ENCODE measurements at regions not wholly inside any gene's neighbourhood (a gene's known extent, or its start where the extent isn't known, plus 50 kb on each side); places are given as distances from the start of the nearest gene placed in this dataset.
A peak's percentile ranks its signal among the peaks of the same experiment; 100 is the strongest.

DNA sequence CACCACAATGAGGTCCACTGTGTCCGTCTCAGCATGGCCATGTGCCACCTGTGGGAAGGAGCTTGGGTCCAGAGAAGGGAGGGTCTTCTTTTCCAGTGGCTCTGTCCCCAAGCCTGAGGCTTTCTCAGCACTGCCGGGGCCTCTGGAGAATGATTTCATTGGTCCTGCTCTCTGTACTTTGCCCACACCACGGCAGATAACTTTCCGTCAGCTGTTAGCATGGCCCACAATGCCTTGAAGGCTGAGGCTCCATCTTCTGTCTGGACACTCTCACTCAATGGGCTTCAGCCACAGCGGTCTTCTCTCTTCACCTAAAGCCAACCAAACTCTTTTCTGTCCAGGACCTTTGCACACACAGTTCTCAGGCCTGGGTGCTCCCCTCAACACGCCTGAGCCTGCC is 192.5 kb downstream of the CXCL12 start:
- in situ Hi-C loops (cut with HindIII; ENCODE audit: low sequenced_read_pairs), result no loop called here
- DNase-seq (ENCODE audit: low spot score), result no peak

DNA sequence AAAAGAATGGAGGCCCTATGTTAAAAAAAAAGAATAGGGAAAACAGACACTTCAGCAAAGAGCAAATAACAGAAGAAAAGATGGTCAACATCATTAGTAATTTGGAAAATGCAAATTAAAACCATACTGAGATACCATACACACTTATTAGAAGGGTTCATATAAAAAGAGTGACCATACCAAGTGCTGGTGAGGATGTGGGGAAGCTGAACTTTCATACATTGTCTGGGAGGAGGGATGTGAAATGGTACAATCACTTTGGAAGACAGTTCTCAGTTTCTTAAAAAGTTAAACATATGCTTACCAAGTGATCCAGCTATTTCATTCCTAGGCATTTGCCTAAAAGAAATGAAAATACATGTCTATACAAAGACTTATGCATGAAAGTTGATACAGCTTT is 194.4 kb downstream of the CXCL12 start:
- DNase-seq (ENCODE audit: low spot score), result no peak
- in situ Hi-C loops (cut with HindIII; ENCODE audit: low sequenced_read_pairs), result no loop called here

DNA sequence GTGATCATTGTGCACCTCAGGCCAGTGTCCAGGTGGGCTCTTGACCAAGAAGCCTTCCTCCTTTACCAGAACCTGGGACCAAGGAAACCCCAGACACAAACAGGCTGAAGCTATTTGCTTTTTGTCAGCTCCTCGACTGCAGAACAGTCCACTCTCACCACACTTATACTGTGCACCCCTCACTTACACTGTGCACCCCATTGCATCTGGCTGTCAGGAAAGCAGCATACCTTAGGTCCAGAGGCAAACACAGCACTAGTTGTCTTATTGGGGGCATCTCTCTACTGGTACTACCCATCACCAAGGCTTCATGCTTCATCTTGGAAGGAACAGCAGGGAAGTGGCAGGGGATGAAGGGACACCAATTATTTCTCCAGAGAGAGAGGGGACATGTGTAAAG is 198.1 kb downstream of the CXCL12 start:
- in situ Hi-C loops (cut with HindIII; ENCODE audit: low sequenced_read_pairs), result no loop called here
- DNase-seq (ENCODE audit: low spot score), result no peak

DNA sequence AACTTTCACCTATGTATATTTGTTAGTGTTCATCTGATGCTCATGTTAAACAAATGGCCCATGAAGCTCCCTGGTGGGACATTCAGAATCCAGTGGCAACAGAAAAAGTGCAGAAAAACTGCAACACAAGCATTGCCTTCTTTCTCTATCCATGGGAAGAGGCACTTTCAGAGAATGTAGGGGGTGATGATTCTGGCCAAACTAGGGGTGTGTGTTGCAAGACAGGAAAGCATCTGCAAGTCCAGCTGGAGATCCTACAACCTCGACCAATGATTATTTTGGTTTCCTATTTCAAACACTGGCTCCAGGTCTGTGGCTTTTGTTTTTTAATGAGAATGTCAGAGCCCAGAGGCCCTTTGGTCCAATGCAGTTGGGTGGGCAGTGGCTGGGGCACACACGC is 198.7 kb downstream of the CXCL12 start:
- DNase-seq (ENCODE audit: low spot score), result no peak
- in situ Hi-C loops (cut with HindIII; ENCODE audit: low sequenced_read_pairs), result no loop called here

DNA sequence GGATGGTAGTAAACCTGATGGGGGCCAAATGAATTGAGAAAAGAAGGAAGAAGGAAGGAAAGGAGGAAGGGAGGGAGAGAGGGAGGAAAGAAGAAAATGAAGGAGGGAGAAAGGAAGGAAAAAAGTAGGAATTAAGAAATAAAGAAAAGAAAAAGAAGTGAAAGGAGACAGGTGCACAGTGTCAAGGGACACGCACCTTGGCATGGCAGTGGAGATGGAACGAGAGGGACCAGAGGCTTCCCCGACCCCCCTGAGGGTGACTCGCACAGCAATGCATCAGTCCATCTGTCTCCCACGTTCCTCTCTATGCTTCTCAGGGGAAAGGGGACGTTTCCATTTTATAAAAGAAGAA is 199.6 kb downstream of the CXCL12 start:
- in situ Hi-C loops (cut with HindIII; ENCODE audit: low sequenced_read_pairs), result no loop called here
- no peak for DNase-seq (ENCODE audit: low spot score)

DNA sequence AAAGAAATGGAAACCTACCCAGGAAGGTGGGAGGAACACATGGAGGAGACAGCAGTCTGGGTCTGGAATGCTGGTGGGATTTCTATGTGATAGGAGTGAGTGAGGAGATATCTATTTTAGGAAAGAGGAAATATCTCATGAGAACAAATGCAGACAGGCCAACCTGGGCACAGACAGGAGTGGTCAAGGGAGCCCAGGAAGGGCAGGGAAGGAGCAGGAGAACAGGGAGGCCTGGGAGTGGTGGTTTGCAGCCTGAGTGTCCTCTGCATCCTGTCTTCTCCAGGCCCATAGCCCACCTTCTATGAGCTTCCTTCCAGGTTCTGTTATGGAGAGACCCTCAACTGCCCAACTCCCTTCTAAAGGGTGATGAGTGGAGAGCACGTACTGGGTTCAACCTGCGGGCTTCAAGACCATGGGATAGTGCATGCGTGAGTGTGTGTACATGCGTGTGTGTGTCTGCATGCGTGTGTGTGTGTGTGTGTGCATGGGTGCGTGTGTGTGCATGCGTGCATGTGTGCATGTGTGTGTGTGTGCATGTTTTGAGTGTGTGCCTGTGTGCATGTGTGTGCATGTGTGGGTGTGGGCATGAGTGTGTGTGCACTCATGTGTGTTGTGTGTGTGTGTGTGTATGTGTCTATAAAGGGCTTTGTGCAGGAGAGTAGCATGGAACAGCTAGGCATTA is 200.1 kb downstream of the CXCL12 start:
- no peak for DNase-seq (ENCODE audit: low spot score)
- in situ Hi-C loops (cut with HindIII; ENCODE audit: low sequenced_read_pairs), result no loop called here

DNA sequence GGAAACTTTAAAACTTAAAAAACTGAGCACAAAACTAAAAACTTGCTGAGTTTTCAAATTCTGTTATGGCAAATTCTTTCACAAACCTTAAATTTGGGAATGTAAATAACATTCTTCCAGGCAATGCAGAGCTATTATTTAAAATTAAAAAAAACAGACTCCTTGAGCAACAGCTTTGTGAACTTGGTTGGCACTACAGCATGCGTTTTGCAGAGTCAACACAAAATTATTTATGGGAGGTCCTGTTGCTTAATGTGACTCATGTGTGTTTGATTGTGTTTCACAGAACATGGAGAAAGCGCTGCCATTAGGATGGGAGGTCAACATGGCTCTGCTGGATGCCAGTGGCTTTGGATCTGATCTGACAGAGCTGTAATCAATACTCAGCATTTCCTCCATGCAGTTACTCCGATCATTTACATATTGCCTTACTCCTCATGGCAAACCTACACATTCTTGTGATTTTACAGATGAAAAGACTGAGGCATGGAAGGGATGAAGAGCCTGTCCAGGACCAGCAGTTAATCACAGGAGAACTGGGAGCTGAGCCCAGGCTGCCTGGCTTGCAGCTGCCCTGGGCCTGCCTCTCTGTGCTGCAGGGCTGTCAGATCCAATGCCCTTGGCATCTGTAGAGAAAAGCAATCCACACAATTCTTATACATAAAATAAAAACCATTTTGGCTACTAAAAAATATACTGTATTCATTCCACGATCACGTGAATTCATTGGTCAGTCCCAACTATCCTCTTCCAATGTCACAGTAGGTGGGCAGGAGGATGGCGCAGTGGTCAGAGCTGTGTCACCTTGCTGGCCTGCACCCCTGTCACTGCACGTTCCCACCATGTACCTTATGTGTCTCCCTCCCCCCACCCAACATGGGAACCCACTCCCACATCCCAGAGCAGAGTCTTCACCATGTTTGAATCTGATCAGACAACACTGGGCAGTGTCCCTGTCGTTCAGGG is 200.9 kb downstream of the CXCL12 start:
- in situ Hi-C loops (cut with HindIII; ENCODE audit: low sequenced_read_pairs), result no loop called here

DNA sequence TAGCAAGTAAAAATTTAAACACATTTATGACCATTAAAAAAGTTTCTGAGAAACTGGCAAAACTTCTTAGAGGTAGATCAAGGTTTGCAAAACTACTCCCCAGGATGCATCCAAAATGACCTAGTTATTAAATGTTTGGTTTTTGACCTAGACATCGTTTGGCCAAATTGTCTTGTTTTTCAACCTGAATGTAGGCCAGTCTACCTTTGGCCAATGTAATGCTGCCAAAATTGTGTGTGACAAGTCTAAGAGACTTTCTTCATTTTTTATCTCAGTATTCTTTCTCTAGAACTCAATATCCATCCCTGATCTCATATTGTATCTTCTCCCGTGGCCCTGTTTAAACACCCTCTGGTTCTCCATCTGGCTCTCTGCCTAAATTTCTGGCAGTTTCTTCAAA is 202.0 kb downstream of the CXCL12 start:
- in situ Hi-C loops (cut with HindIII; ENCODE audit: low sequenced_read_pairs), result no loop called here
- peak; percentile 15 for DNase-seq (ENCODE audit: low spot score)

More for the DNA sequence above, 200.9 kb downstream of the CXCL12 start:
- no peak for DNase-seq (ENCODE audit: low spot score)

DNA sequence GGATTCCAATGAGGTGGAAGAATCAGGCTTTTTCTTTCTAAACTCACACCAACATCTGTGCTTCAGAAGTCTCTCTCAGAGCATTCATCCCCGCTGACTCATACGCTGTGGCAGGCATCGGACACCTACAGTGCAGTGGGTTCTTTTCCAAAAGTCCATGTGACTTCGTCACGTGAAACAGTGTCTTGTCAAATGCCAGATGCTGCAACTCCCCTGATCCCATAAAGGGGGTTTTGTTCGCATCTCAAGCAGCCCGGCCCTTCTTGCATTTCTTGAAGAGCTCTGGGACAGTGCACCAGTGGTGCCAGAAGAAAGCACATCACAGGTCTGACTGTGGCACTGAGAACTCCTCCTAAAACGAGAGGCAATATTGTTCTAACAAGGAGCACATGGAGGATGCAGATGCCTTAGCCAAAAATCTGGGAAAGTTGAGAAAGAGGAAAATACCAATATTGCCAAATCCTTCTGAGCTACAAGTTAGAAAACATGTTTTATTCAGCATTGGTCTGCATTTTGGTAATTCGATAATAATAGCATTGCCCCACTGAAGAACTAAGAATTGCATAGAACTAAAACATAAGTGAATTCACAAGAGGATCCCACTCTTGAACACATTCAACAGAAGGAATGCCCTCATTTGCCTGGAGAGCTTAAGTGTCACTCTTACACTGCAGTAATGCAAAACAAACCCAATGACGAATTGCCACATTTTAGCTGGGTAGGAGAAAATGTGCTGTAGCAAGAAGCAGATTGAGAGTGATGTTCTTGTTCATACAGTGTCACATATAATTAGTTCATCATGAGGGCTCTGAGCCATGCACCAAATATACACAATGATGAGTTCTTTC is 204.4 kb downstream of the CXCL12 start:
- in situ Hi-C loops (cut with HindIII; ENCODE audit: low sequenced_read_pairs), result no loop called here
- DNase-seq (ENCODE audit: low spot score), result peak; percentile 45

DNA sequence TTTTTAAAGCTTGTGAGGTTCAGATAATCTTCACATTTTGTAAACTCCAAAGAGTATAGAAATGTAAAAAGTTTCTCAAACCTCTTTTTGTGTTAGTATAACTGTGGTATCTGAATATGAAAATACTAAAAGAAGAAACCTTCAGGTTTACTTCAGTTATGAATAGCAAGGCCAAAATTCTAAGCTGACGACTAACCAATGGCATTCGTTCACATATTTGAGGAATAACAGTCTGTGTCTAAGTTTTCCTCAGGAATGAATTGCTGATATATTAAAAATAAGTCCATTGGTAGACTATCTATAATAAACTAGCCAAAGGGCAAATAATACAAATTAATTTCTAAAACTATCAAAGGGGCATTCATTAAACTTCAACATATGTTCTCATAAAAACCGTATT is 206.0 kb downstream of the CXCL12 start:
- in situ Hi-C loops (cut with HindIII; ENCODE audit: low sequenced_read_pairs), result no loop called here
- DNase-seq (ENCODE audit: low spot score), result no peak

DNA sequence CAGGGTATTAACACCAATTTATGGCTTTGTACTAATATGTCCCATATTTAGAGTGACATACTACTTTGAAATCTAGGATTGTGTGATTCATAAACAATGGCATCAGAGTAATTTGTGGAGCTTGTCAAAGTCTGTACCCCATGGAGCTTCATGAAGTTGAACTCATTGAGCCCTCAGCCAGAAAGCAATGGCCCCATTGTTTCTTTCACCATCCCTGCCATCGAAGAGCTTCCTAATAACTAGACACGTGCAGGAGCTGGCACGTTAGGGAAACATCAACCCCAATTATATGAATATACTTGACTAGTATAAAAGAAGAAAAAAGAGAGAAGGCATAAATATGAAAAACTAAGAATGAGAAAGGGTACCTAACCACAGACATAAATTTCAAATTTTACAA is 206.6 kb downstream of the CXCL12 start:
- in situ Hi-C loops (cut with HindIII; ENCODE audit: low sequenced_read_pairs), result no loop called here
- DNase-seq (ENCODE audit: low spot score), result no peak

DNA sequence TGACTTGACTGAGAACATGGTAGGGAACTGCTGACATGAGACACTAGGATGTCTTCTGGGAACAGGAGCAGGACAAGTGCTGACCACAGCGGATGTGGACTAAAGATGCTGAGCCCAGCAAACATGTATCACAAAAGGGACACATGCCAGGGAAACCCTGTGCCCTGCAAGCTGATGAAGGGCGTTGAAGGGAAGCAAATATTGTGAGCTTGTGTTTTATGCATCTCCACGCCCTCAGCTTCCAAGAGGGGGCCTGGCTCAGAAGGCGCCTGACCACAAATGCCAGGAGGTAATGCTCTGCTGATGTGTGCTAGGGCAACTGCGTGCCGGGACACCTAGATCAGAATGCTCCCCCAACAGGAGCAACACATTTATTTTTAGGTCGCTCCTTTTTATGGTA is 207.3 kb downstream of the CXCL12 start:
- in situ Hi-C loops (cut with HindIII; ENCODE audit: low sequenced_read_pairs), result no loop called here
- no peak for DNase-seq (ENCODE audit: low spot score)

DNA sequence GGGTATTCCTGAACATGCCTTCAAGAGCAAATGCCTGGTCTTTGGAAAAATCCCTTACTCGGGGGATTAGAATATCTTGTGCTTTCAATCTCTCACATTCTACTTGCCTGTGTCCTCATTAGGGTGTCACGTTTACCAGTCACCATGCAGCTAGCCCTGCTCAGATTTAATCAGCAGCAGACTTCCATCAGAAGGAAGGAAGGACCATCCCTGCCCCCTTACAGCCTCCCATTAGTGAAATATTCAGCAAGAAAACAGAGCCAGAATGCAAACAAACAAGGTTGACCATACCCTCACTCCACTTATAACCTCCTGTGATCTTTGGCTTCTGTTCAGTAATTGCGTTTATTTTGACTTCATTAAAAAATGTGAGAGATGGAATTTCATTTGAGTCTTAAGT is 208.6 kb downstream of the CXCL12 start:
- in situ Hi-C loops (cut with HindIII; ENCODE audit: low sequenced_read_pairs), result no loop called here
- DNase-seq (ENCODE audit: low spot score), result no peak

DNA sequence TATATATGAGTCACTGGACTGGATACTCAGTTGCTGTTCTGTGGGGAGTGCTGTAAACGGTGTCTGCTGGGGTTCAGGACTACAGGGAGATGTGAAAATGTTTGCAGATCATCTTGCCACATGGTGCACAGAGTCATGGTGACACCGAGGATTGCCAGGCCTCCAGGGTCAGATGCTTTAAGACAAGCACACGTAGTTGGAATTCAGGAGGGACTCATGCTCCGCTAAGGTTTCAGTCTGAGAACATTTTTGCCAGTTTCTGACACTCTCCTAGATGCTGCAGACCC is 211.3 kb downstream of the CXCL12 start:
- no peak for DNase-seq (ENCODE audit: low spot score)
- in situ Hi-C loops (cut with HindIII; ENCODE audit: low sequenced_read_pairs), result no loop called here

DNA sequence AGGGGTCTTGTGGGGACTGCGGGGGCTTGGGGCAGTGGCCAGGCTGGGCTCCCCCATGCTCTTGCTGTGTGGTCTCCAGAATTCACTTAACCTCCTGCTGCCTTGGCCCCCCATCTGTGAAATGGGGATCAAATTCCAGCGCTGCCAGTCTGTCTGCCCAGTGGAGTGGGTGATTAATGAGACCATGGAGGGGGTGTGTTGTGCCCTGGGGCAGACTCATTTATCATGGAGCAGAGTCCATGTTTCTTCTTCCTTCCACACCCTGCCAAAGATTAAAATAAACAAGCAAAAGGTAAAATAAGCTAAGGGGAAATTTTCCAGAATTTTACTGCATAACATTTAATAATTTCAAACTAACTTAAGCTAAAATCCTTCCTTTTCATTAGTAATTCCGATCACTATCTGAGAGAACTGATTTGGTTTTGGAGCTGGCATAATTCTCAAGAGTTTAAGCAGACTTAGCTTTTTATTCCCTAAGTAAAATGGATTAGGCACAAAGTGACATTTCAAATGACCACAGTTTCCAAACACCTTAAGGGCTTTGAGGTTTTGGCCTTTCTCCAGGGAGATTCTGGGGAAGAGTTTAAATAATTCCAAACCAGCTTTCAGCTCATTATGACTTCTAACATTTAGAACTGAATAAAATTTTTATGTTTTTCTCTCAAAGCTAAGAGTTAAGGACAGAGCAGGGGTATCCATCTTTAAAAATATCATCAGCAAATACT is 211.9 kb downstream of the CXCL12 start:
- in situ Hi-C loops (cut with HindIII; ENCODE audit: low sequenced_read_pairs), result no loop called here
- no peak for DNase-seq (ENCODE audit: low spot score)

DNA sequence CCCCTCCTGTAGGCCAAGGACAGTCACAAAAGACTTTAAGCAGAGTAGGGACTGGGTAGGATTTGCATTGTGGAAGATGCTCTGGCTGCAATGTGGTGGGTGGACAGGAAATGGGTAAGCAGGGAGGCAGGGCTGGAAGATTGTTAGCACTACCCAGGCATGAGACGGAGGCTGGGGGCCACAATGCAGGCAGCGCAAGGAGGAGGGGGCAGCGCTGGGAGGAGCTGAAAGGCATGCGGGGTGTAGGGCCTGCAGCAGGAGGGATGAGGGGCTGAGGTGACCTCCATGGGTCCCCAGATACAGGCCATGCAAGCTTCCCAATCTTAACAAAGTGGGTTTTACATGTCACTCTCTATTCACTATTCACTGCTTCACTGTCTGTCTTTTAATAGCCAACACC is 213.1 kb downstream of the CXCL12 start:
- in situ Hi-C loops (cut with HindIII; ENCODE audit: low sequenced_read_pairs), result no loop called here
- no peak for DNase-seq (ENCODE audit: low spot score)

DNA sequence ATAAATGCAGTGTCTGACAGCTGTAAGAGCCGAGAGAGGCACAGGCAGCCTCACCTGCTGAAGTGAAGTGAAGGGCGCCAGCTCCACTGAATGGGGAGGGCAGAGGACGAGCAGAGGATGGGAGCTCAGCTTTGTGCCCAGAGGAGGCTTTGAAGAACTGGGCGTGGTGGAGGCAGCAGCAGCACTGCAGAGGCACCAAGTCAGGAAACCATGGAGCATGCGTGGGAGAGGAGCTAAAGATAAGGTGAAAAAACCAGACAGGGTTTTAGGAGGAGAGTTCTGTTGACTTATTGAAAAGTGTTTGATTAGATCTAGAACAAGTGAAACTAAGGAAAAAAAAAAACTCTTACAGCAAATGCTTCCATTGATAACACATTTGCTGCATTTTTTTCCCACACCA is 216.4 kb downstream of the CXCL12 start:
- no peak for DNase-seq (ENCODE audit: low spot score)
- in situ Hi-C loops (cut with HindIII; ENCODE audit: low sequenced_read_pairs), result no loop called here

DNA sequence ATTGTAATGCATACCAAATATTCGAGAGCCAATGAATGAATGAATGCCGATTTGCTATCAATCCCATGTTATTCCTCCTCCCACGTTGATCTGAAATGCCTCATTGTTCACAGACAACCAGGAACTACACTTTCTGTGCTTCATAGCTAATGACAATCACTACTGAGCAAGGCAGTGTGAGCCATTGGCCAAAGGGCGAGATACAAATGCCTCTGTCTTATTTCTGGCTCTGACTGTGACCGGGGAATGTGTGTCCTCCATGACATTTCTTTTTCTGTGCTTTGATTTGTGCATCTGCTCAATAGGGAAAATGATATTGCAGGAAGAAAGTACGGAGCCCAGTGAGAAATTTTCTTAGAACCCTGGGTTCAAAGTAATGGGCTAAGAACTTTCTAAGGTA is 217.1 kb downstream of the CXCL12 start:
- no peak for DNase-seq (ENCODE audit: low spot score)
- in situ Hi-C loops (cut with HindIII; ENCODE audit: low sequenced_read_pairs), result no loop called here

DNA sequence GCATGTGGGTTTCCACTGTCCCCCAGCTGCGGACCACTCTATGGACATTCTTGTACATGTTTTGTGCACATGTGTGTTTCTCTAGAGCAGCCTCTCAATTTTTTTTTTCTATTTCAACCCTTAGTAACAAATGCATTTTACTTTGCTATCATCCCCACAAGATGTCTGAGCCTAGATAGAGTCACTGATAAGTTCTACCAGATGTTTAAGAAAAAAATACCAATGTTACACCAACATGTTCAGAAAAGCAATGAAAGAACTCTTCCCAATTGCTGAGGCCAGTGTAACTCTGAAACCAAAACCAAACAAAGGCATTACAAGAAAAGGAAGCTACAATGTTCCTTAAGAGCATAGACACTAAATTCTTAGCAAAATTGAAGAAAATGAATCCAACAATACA is 218.5 kb downstream of the CXCL12 start:
- no peak for DNase-seq (ENCODE audit: low spot score)
- in situ Hi-C loops (cut with HindIII; ENCODE audit: low sequenced_read_pairs), result no loop called here

All from G401 (cell line).